Neural cell (in vitro differentiated cells): ENCODE measurements at regions not wholly inside any gene's neighbourhood (a gene's known extent, or its start where the extent isn't known, plus 50 kb on each side); places are given as distances from the start of the nearest gene placed in this dataset.

Source experiments
- POLR2AphosphoS5 ChIP-seq: IDR thresholded peaks from 2 replicates; pipeline ENCODE4 v1.6.1; 2012
- TF ChIP-seq, protein P1 (sequence below): fragments of 450-650 bp; IDR thresholded peaks from 2 replicates; pipeline ENCODE4 v1.5.1; 2014; ENCODE audit warnings: antibody characterized with exemption, mild to moderate bottlenecking, moderate library complexity; ENCODE audit not compliant: poor library complexity, severe bottlenecking

DNA sequence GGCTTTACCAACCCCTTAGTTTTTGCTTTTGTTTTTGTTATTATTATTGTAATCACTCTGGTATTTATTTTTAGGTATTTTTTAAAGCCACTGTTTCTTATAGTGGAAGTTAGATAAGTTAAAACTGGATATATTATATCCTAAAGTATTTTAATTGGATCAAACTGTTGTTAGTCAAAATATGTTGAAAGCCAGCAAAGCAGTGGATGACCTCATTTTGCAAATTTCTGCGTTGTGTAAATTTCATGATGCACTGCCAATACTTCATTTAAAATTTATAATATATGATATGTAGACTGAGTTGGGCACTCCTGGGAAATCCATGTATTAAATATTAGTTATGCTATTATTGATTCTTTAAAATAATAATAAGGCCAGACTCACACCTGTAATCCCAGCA is 661.7 kb upstream of the NRXN1 start:
- TF ChIP-seq POLR2AphosphoS5 = no peak
- TF ChIP-seq, protein P1, sequence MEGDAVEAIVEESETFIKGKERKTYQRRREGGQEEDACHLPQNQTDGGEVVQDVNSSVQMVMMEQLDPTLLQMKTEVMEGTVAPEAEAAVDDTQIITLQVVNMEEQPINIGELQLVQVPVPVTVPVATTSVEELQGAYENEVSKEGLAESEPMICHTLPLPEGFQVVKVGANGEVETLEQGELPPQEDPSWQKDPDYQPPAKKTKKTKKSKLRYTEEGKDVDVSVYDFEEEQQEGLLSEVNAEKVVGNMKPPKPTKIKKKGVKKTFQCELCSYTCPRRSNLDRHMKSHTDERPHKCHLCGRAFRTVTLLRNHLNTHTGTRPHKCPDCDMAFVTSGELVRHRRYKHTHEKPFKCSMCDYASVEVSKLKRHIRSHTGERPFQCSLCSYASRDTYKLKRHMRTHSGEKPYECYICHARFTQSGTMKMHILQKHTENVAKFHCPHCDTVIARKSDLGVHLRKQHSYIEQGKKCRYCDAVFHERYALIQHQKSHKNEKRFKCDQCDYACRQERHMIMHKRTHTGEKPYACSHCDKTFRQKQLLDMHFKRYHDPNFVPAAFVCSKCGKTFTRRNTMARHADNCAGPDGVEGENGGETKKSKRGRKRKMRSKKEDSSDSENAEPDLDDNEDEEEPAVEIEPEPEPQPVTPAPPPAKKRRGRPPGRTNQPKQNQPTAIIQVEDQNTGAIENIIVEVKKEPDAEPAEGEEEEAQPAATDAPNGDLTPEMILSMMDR = no peak
